Occipital lobe (tissue), 1 donor: ENCODE measurements at regions not wholly inside any gene's neighbourhood (a gene's known extent, or its start where the extent isn't known, plus 50 kb on each side); places are given as distances from the start of the nearest gene placed in this dataset.

Source experiments
- DNase-seq: peaks from one replicate; lab custom pipeline; 2025; lab: John Stamatoyannopoulos, UW

- no peak for DNase-seq
Measured at GRCh38 chr9:91130796-91131318, 230.9 kb downstream of the AUH start.

- no peak for DNase-seq
Measured at GRCh38 chr9:91131433-91131839, 230.3 kb downstream of the AUH start.

DNA sequence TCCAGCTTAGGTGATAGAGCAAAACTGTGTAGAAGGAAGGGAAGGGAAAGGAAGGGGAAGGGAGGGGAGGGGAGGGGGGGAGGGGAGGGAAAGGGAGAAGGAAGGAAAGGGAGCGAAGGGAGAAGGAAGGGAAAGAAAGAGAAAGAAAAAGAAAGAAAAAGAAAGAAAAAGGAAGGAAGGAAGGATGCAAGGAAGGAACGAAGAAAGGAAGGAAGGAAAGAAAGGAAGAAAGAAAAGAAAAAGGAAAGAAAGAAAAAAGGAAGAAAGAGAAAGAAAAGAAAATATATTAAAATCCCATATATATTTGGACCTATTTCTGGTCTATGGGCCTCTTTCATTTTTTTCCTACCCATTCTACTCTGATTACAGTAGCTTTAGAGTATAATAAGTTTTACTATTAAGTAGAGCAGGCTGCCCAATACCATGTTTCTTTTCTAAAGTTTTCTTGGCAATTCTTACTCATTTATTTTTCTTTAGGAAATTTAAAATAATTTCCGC, 229.1 kb downstream of the AUH start:
- no peak for DNase-seq

GRCh38 chr9:91134608-91135007, 227.1 kb downstream of the AUH start:
- no peak for DNase-seq

GRCh38 chr9:91137391-91137790, 224.3 kb downstream of the AUH start:
- no peak for DNase-seq

- DNase-seq: no peak
Measured at GRCh38 chr9:91138760-91139159, 223.0 kb downstream of the AUH start.

DNA sequence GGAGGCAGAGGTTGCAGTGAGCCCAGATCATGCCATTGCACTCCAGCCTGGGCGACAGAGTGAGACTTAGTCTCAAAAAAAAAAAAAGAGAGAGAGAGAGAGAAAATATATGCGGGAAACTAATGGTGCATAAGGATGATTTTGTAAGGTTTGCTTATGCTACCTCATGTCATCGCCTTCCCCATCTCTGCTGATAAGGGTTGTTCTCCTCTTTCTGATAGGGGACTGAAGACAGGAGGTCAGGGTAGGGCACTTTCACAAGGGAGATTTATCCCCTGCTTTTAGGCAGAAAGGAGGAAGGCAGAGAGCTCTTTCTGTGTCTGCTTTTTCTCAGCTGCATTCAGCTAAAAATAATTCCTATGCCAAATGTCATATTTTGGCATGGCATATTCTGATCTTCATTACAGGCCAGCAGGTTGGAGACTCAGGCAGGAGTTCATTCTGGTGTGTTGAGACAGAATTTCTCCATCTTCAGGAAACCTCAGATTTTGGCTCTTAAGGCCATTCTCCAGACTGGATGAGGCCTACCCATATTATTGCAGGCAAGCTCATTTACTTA, 220.2 kb downstream of the AUH start:
- no peak for DNase-seq

GRCh38 chr9:91143162-91143561, 218.6 kb downstream of the AUH start:
- DNase-seq: no peak

DNA sequence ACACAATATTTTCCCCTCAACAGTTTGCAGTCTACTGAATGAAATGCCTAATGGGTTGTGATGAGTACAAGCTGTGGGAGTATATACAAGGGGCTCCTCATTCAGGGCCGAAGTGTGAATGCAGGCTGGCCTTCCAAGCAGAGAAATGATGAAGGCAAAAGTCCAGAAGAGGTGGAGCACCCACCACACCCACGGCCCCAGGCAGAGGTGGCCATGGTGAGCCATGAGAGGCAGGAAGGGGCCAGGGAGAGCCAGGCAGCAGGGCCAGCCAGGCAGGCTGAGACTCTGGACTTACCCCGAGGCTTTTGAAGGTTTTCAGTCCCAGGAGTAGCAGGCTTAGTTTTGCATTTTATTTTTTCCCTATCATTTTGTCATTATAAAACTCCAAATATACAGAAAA, 218.1 kb downstream of the AUH start:
- no peak for DNase-seq

- DNase-seq: no peak
Measured at GRCh38 chr9:91144769-91145168, 216.9 kb downstream of the AUH start.

DNA sequence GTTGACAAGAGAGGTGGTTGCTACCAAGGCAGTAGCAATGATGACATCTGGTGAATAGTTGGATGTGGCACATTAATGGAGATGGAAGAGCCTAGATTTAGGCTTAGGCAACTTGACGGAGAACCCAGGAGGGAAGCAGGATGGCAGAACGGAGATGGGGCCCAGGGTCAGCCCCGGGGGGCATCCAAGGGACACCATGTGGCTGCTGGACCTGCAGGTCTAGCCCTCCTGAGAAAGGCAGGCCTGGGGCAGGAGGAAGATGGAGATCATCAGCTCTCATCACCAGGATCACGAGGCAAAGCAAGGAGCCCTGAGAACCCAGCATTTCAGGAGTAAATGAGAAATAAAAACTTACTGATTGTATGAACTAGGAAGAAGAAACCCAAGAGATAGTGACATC, 216.2 kb downstream of the AUH start:
- no peak for DNase-seq

GRCh38 chr9:91146391-91147019, 215.2 kb downstream of the AUH start:
- no peak for DNase-seq

GRCh38 chr9:91147079-91147708, 214.5 kb downstream of the AUH start:
- DNase-seq: no peak

- no peak for DNase-seq
Measured at GRCh38 chr9:91148306-91148705, 213.4 kb downstream of the AUH start.

GRCh38 chr9:91150273-91150997, 211.3 kb downstream of the AUH start:
- DNase-seq: no peak

- DNase-seq: no peak
Measured at GRCh38 chr9:91150998-91151717, 210.6 kb downstream of the AUH start.

DNA sequence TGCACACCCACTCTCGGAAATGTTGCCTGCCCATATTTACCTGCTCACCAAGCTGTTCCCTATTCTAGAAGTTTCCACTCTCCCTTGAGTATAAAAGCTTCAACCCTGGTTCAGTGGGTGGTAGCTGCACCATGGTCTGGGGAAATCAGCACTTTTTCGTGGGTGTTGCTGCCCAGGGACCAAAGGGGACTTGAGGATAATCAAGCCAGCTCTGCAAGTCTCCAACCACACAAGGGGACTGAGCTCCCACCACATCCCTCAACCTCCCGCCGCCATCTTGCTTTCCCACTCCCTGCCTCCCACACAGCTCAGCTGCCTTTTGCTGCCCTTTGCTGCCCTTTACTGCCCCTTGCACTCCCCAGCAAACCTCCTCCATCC, 210.0 kb downstream of the AUH start:
- no peak for DNase-seq

GRCh38 chr9:91154686-91155085, 207.0 kb downstream of the AUH start:
- no peak for DNase-seq

DNA sequence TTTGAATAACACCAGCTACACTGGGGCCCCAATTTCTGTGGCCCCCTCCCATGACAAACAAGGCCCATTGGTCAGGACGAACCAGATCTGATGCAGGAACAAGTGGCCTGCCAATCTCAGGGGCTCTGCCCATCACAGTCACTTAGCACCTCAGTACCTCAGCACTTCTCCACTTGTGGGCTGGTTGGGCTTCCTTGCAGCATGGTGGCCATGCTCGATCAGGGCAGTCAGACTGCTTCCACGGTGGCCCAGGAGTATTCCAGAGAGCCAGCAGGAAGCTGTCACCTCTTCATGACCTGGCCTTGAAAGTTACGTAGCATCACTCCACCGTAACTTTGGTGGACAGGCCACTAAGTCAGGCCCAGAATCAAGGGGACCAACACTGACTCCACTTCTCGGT, 206.5 kb downstream of the AUH start:
- no peak for DNase-seq

- DNase-seq: no peak
Measured at GRCh38 chr9:91155746-91156376, 205.9 kb downstream of the AUH start.
